Endothelial cell of umbilical vein (primary cell): ENCODE measurements at regions not wholly inside any gene's neighbourhood (a gene's known extent, or its start where the extent isn't known, plus 50 kb on each side); places are given as distances from the start of the nearest gene placed in this dataset.

Source experiments
- BruUV-seq: library from RNA; stranded (reverse); fragments of 400-500 nt; replicated peaks from 2 replicates; lab custom pipeline; 2021; lab: Mats Ljungman, UMichigan
- CTCF ChIA-PET: fragments of 300-600, 350-600 bp; sonication (Branson Sonifier 250); formaldehyde crosslinking; loops from one replicate; lab custom pipeline; 2021; ENCODE audit warnings: antibody characterized with exemption, inconsistent platforms; lab: Charles Lee
- POLR2A ChIA-PET: fragments of 300-600, 350-600 bp; sonication (Branson Sonifier 250); formaldehyde crosslinking; loops from one replicate; lab custom pipeline; 2021; ENCODE audit warnings: antibody characterized with exemption, inconsistent platforms; lab: Charles Lee
- DNase-seq: peaks from one replicate; pipeline ENCODE4 v3.0.0-alpha.2; 2011; ENCODE audit warnings: low read depth, low spot score
- FAIRE-seq: peaks from 2 replicates; lab custom pipeline; 2011; peaks lifted over from hg19 to GRCh38; lab: Jason Lieb, UNC
- H2AFZ ChIP-seq: 2 replicates; pipeline ENCODE4 v1.6.0; 2012; ENCODE audit warnings: low read depth, low read length, control low read depth, inconsistent platforms
- H3K27ac ChIP-seq: 2 replicates; pipeline ENCODE4 v1.5.1; 2011; ENCODE audit warnings: low read depth, mild to moderate bottlenecking, control low read depth, low read length, moderate library complexity; ENCODE audit not compliant: insufficient read depth
- H3K27me3 ChIP-seq, 2 experiments: 2 replicates each; pipeline versions ENCODE4 v1.6.0 to v1.6.1; 2011; ENCODE audit warnings: low read length in 2 of 2, mixed read lengths in 1 of 2; ENCODE audit not compliant: control insufficient read depth in 2 of 2, insufficient read depth in 2 of 2
- H3K36me3 ChIP-seq, 2 experiments: 2 replicates in 1 of 2; 3 replicates in 1 of 2; pipeline ENCODE4 v1.5.1; 2011; ENCODE audit warnings: low read length in 2 of 2, mild to moderate bottlenecking in 1 of 2, moderate library complexity in 1 of 2; ENCODE audit not compliant: control insufficient read depth in 2 of 2, insufficient read depth in 2 of 2; ENCODE audit errors: extremely low read depth in 1 of 2
- H3K4me1 ChIP-seq: 3 replicates; pipeline ENCODE4 v1.5.1; 2011; ENCODE audit warnings: mild to moderate bottlenecking, low read length; ENCODE audit not compliant: control insufficient read depth, insufficient read depth; ENCODE audit errors: extremely low read depth
- H3K4me2 ChIP-seq: 2 replicates; pipeline ENCODE4 v1.6.1; 2011; ENCODE audit warnings: low read length, control low read depth, mixed read lengths; ENCODE audit not compliant: insufficient read depth
- H3K4me3 ChIP-seq, 3 experiments: fragments of 200-600 bp in 1 of 3; sonication (generic), shearing (Covaris generic) in 1 of 3; replicated peaks in 1 of 3; 2 replicates each; pipeline ENCODE4 v1.5.1; 2011 to 2016; ENCODE audit warnings: control low read depth in 3 of 3, low read length in 3 of 3, mild to moderate bottlenecking in 2 of 3, inconsistent platforms in 1 of 3, low read depth in 1 of 3, moderate library complexity in 1 of 3; ENCODE audit not compliant: insufficient read depth in 1 of 3
- H3K79me2 ChIP-seq: 2 replicates; pipeline ENCODE4 v1.6.0; 2012; ENCODE audit warnings: low read length, inconsistent platforms; ENCODE audit not compliant: control insufficient read depth, insufficient read depth
- H3K9ac ChIP-seq: replicated peaks from 2 replicates; pipeline ENCODE3; 2011; ENCODE audit warnings: low read length, control low read depth; ENCODE audit not compliant: insufficient read depth; ENCODE audit errors: extremely low read depth
- H3K9me1 ChIP-seq: replicated peaks from 3 replicates; pipeline ENCODE4 v1.6.0; 2011; ENCODE audit warnings: mild to moderate bottlenecking, low read length; ENCODE audit not compliant: control insufficient read depth, insufficient read depth; ENCODE audit errors: extremely low read depth
- H3K9me3 ChIP-seq: replicated peaks from 2 replicates; pipeline ENCODE4 v1.5.1; 2012; ENCODE audit warnings: low read length, inconsistent platforms; ENCODE audit not compliant: control insufficient read depth, insufficient read depth
- H4K20me1 ChIP-seq: replicated peaks from 2 replicates; pipeline ENCODE3; 2011; ENCODE audit warnings: mild to moderate bottlenecking, low read length; ENCODE audit not compliant: control insufficient read depth, insufficient read depth; ENCODE audit errors: extremely low read depth
- EZH2 ChIP-seq: IDR thresholded peaks from 2 replicates; pipeline ENCODE4 v1.6.1; 2012; ENCODE audit warnings: borderline replicate concordance, low read depth, mild to moderate bottlenecking, moderate library complexity, low read length, inconsistent platforms; ENCODE audit not compliant: severe bottlenecking
- FOS ChIP-seq: IDR thresholded peaks from 2 replicates; pipeline ENCODE4 v1.6.1; 2011; ENCODE audit warnings: mild to moderate bottlenecking, low read length, moderate library complexity, borderline replicate concordance; ENCODE audit not compliant: insufficient read depth
- GATA2 ChIP-seq: IDR thresholded peaks from 2 replicates; pipeline ENCODE4 v1.7.0; 2011; ENCODE audit warnings: low read depth, mild to moderate bottlenecking, moderate library complexity, mixed read lengths, low read length; ENCODE audit not compliant: insufficient read length, insufficient read depth
- JUN ChIP-seq: IDR thresholded peaks from 2 replicates; pipeline ENCODE4 v1.6.1; 2011; ENCODE audit warnings: borderline replicate concordance, low read depth; ENCODE audit not compliant: insufficient read length, insufficient read depth
- MYC ChIP-seq: IDR thresholded peaks from one replicate; pipeline ENCODE4 v1.6.1; 2011; ENCODE audit warnings: mild to moderate bottlenecking, low read depth, low read length
- POLR2A ChIP-seq: IDR thresholded peaks from 2 replicates; pipeline ENCODE4 v1.6.1; 2012; ENCODE audit warnings: low read depth, mild to moderate bottlenecking, control low read depth, low read length
- POLR2AphosphoS5 ChIP-seq: IDR thresholded peaks from 2 replicates; pipeline ENCODE4 v1.6.1; 2012; ENCODE audit warnings: low read depth, mild to moderate bottlenecking, control low read depth, low read length, moderate library complexity; ENCODE audit not compliant: insufficient read depth
- dilution Hi-C: fragments of 300-500 bp; cut with MboI; formaldehyde crosslinking; loops from one replicate; pipeline ENCODE4 v1.15.0; 2019; ENCODE audit warnings: low sequenced_read_pairs; ENCODE audit not compliant: extremely low pct_ligation_motif_present
- intact Hi-C: fragments of 100-400 bp; cut with micrococcal nuclease; formaldehyde crosslinking; loops from one replicate; pipeline ENCODE4 v1.10.0; 2022
- TF ChIP-seq, protein P1 (sequence below): IDR thresholded peaks from 2 replicates; pipeline ENCODE4 v1.6.1; 2011; ENCODE audit not compliant: insufficient read depth, insufficient read length
- TF ChIP-seq, protein P2 (sequence below), 2 donors: IDR thresholded peaks; 1 replicate in 1 of 2; 2 replicates in 1 of 2; pipeline ENCODE4 v1.5.1; 2011; ENCODE audit warnings: low read length in 2 of 2, mild to moderate bottlenecking in 2 of 2, moderate library complexity in 2 of 2, control low read depth in 1 of 2, inconsistent platforms in 1 of 2, low read depth in 1 of 2; ENCODE audit not compliant: insufficient read depth in 1 of 2; ENCODE audit errors: extremely low read depth in 1 of 2

DNA sequence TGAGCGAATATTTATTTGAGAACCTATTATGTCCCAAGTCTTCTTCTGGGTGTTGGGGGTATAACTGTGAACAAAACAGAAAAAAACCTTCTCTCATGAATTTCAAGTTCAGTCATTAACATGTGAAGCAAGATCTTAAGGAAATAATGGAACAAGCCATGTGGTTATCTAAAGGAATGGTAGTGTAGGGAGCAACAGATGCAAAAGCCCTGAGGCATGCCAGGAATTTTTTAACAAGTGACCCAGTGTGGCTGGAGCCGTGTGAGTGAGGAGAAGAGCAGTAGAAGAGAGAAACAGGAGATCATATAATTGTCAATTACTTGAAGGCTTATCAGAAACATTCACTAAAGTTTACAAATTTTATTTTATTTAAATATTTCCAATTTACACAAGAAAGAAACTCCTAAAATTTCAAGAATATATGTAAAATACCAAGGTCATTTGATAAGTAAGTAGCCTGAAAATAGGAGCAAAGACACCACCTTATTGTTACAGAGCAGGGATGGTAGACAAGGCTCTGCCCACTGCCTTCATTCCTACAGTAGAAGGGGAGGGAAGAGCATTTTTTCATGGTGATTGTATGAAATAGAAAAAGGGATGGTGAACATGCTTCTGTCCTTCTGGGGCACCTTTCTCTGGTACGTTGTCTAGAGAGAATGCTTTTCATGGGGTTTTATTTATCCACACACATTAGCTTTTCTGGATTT lies 345.1 kb downstream of the PLOD2 start:
- H3K4me1 ChIP-seq, result no peaks in the 10 kb centered on the region
- no peak overlapping the region for H3K27ac ChIP-seq
- H3K4me3 ChIP-seq, result no peak overlapping the region
- H4K20me1 ChIP-seq, result no peaks in the 10 kb centered on the region
- no peaks in the 10 kb centered on the region for H3K9me3 ChIP-seq
- ChIA-PET CTCF (no interaction called here), POLR2A (no interaction called here)
- no TSS peak for BruUV-seq
- no peak overlapping the region for H3K4me2 ChIP-seq
- no peak overlapping the region for H2AFZ ChIP-seq
- H3K36me3 ChIP-seq, result no peaks in the 10 kb centered on the region
- FAIRE-seq (no peak), DNase-seq (no peak)
- H3K27me3 ChIP-seq, result no peaks in the 10 kb centered on the region
- dilution Hi-C loops (no loop called here), intact Hi-C loops (no loop called here)
- H3K79me2 ChIP-seq, result no peaks in the 10 kb centered on the region
- TF ChIP-seq MYC (no peak), POLR2A (no peak), POLR2AphosphoS5 (no peak), GATA2 (no peak), EZH2 (no peak), FOS (no peak), JUN (no peak)
- TF ChIP-seq, protein P1, sequence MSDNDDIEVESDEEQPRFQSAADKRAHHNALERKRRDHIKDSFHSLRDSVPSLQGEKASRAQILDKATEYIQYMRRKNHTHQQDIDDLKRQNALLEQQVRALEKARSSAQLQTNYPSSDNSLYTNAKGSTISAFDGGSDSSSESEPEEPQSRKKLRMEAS, result no peak
- TF ChIP-seq, protein P2, sequence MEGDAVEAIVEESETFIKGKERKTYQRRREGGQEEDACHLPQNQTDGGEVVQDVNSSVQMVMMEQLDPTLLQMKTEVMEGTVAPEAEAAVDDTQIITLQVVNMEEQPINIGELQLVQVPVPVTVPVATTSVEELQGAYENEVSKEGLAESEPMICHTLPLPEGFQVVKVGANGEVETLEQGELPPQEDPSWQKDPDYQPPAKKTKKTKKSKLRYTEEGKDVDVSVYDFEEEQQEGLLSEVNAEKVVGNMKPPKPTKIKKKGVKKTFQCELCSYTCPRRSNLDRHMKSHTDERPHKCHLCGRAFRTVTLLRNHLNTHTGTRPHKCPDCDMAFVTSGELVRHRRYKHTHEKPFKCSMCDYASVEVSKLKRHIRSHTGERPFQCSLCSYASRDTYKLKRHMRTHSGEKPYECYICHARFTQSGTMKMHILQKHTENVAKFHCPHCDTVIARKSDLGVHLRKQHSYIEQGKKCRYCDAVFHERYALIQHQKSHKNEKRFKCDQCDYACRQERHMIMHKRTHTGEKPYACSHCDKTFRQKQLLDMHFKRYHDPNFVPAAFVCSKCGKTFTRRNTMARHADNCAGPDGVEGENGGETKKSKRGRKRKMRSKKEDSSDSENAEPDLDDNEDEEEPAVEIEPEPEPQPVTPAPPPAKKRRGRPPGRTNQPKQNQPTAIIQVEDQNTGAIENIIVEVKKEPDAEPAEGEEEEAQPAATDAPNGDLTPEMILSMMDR (IDR thresholded peaks at IDR 0.05; ENCODE audit: extremely low read depth in 1 of 2, insufficient read depth in 1 of 2, low read depth in 1 of 2, low read length in 2 of 2), result no peak
- H3K9me1 ChIP-seq, result no peaks in the 10 kb centered on the region
- no peak overlapping the region for H3K9ac ChIP-seq
